ENCODE measurements at regions not wholly inside any gene's neighbourhood (a gene's known extent, or its start where the extent isn't known, plus 50 kb on each side); places are given as distances from the start of the nearest gene placed in this dataset.

DNA sequence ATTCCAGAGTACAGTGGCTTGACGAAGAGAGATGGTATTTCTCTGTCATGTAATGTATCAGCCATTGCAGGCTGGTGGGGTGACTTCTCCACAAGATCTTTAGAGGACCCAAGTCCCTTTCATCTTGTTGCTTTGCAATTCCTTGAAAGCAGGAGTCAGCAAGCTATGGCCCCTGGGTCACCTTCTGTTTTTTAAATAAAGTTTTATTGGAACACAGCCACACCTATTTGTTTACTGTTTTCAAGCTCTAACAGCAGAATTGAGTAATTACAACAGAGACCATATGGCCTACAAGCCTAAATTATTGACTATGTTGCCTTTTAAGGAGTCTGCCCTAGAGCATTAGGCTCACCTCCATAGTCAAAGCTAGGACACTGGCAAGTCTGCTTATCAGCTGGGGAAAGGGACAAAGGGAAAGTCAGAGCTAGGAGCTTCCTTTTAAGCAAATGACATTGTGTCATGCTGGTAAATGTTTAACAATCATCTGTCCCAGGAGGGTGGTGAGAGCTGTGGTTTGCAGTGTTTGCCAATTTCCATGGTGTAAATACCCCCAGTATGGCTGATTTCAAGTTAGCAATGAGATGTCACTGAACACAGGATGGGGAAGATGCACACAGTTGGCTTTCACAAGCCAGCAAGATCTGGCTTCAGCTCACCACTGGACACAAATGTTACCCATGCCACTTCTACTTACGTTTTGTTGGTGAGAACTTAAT is 87.7 kb upstream of the PWP1 start:
- Histone ChIP-seq H3F3A (ENCODE audit: insufficient read depth) (no peaks in the 10 kb centered on the region), H3K79me2 (ENCODE audit: insufficient read depth, low read length) (no peaks in the 10 kb centered on the region), H3K27ac (ENCODE audit: low read depth, low read length) (no peak overlapping the region), H3K9me2 (replicated peaks; ENCODE audit: insufficient read depth, low read length) (no peaks in the 10 kb centered on the region), H3K9ac (ENCODE audit: low read length) (no peak overlapping the region), H2AFZ (ENCODE audit: low read depth, low read length, severe bottlenecking) (no peak overlapping the region), H3K4me2 (ENCODE audit: low read depth, low read length, poor library complexity, severe bottlenecking) (no peak overlapping the region), H3K9me3 (ENCODE audit: insufficient read depth, low read length) (peaks cover 15% of the 10 kb centered on the region; the same call in 1 of the 2 replicates), H3K36me3 (ENCODE audit: low read length) (no peaks in the 10 kb centered on the region), H4K20me1 (ENCODE audit: low read depth, low read length) (no peaks in the 10 kb centered on the region), H3K27me3 (ENCODE audit: low read length) (no peaks in the 10 kb centered on the region), H3K4me3 (ENCODE audit: insufficient read depth, low read length, poor library complexity, severe bottlenecking) (no peak overlapping the region)
- TF ChIP-seq CTCF (IDR thresholded peaks at IDR 0.05; ENCODE audit: insufficient read depth, low read length, poor library complexity, severe bottlenecking), result no peak
- TF ChIP-seq EZH2phosphoT487 (conservative IDR thresholded peaks at IDR 0.05; ENCODE audit: low read length), result no peak

- no peak overlapping the region for H3K27ac ChIP-seq (ENCODE audit: low read depth, low read length)
- H3K9ac ChIP-seq (ENCODE audit: low read length), result no peak overlapping the region
- no peak overlapping the region for H3K4me2 ChIP-seq (ENCODE audit: low read depth, low read length, poor library complexity, severe bottlenecking)
- no peaks in the 10 kb centered on the region for H3K9me2 ChIP-seq (replicated peaks; ENCODE audit: insufficient read depth, low read length)
- H3K9me3 ChIP-seq (ENCODE audit: insufficient read depth, low read length), result peaks cover 5% of the 10 kb centered on the region; the same call in 1 of the 2 replicates
- no peaks in the 10 kb centered on the region for H3K27me3 ChIP-seq (ENCODE audit: low read length)
- H3K36me3 ChIP-seq (ENCODE audit: low read length), result no peaks in the 10 kb centered on the region
- H4K20me1 ChIP-seq (ENCODE audit: low read depth, low read length), result no peaks in the 10 kb centered on the region
- H3F3A ChIP-seq (ENCODE audit: insufficient read depth), result no peaks in the 10 kb centered on the region
- no peaks in the 10 kb centered on the region for H3K79me2 ChIP-seq (ENCODE audit: insufficient read depth, low read length)
- no peak for TF ChIP-seq EZH2phosphoT487 (conservative IDR thresholded peaks at IDR 0.05; ENCODE audit: low read length)
- H3K4me3 ChIP-seq (ENCODE audit: insufficient read depth, low read length, poor library complexity, severe bottlenecking), result no peak overlapping the region
- no peak overlapping the region for H2AFZ ChIP-seq (ENCODE audit: low read depth, low read length, severe bottlenecking)
These were observed 86.7 kb upstream of the PWP1 start for GRCh38 chr12:107598906-107599305.

- Histone ChIP-seq H3K4me3 (ENCODE audit: insufficient read depth, low read length, poor library complexity, severe bottlenecking) (no peak overlapping the region), H3K36me3 (ENCODE audit: low read length) (no peaks in the 10 kb centered on the region), H3K27me3 (ENCODE audit: low read length) (no peaks in the 10 kb centered on the region), H4K20me1 (ENCODE audit: low read depth, low read length) (no peaks in the 10 kb centered on the region), H3K27ac (ENCODE audit: low read depth, low read length) (no peak overlapping the region), H3K79me2 (ENCODE audit: insufficient read depth, low read length) (no peaks in the 10 kb centered on the region), H3K9me2 (replicated peaks; ENCODE audit: insufficient read depth, low read length) (no peaks in the 10 kb centered on the region), H2AFZ (ENCODE audit: low read depth, low read length, severe bottlenecking) (no peak overlapping the region), H3F3A (ENCODE audit: insufficient read depth) (no peaks in the 10 kb centered on the region), H3K4me2 (ENCODE audit: low read depth, low read length, poor library complexity, severe bottlenecking) (no peak overlapping the region), H3K9ac (ENCODE audit: low read length) (no peak overlapping the region), H3K9me3 (ENCODE audit: insufficient read depth, low read length) (no peaks in the 10 kb centered on the region)
- TF ChIP-seq CTCF (IDR thresholded peaks at IDR 0.05; ENCODE audit: insufficient read depth, low read length, poor library complexity, severe bottlenecking) (no peak), EZH2phosphoT487 (conservative IDR thresholded peaks at IDR 0.05; ENCODE audit: low read length) (no peak)
These were observed 84.9 kb upstream of the PWP1 start for GRCh38 chr12:107600581-107601144.

GRCh38 chr12:107602446-107602845 is 83.2 kb upstream of the PWP1 start:
- no peaks in the 10 kb centered on the region for H4K20me1 ChIP-seq (ENCODE audit: low read depth, low read length)
- H3F3A ChIP-seq (ENCODE audit: insufficient read depth), result no peaks in the 10 kb centered on the region
- no peak overlapping the region for H3K4me3 ChIP-seq (ENCODE audit: insufficient read depth, low read length, poor library complexity, severe bottlenecking)
- H3K9ac ChIP-seq (ENCODE audit: low read length), result no peak overlapping the region
- no peak overlapping the region for H3K27ac ChIP-seq (ENCODE audit: low read depth, low read length)
- H3K9me2 ChIP-seq (replicated peaks; ENCODE audit: insufficient read depth, low read length), result no peaks in the 10 kb centered on the region
- H3K36me3 ChIP-seq (ENCODE audit: low read length), result no peaks in the 10 kb centered on the region
- TF ChIP-seq EZH2phosphoT487 (conservative IDR thresholded peaks at IDR 0.05; ENCODE audit: low read length), result no peak
- no peak for TF ChIP-seq CTCF (IDR thresholded peaks at IDR 0.05; ENCODE audit: insufficient read depth, low read length, poor library complexity, severe bottlenecking)
- no peak overlapping the region for H2AFZ ChIP-seq (ENCODE audit: low read depth, low read length, severe bottlenecking)
- H3K79me2 ChIP-seq (ENCODE audit: insufficient read depth, low read length), result no peaks in the 10 kb centered on the region
- H3K27me3 ChIP-seq (ENCODE audit: low read length), result no peaks in the 10 kb centered on the region
- H3K9me3 ChIP-seq (ENCODE audit: insufficient read depth, low read length), result no peaks in the 10 kb centered on the region
- H3K4me2 ChIP-seq (ENCODE audit: low read depth, low read length, poor library complexity, severe bottlenecking), result no peak overlapping the region

Data from SU-DHL-6 (cell line).